ENCODE measurements at regions not wholly inside any gene's neighbourhood (a gene's known extent, or its start where the extent isn't known, plus 50 kb on each side); places are given as distances from the start of the nearest gene placed in this dataset.
"Not testable (repeated sequence)": the region's sequence is repeated elsewhere in the genome, so short reads cannot be mapped to it uniquely, and the experiment has no call there.

DNA sequence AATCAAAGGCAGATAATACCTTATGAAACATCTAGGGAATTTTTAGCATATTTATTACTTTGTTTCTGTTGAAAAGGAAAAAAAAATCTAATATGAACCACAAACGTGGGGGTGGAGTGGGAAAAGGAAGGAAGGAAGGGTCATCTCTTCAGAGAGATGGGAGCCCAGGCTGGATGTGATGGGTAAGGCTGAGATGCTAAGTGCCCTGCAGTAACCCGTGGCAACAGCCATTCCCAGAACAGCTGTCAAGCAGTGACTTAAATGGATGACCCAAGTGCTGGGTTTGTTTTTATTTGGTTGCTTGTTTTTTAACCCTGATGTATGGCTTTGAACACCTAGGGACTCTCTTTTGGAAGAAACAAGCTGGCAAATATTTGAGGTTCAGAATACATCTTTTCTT, 50.7 kb upstream of the KLF7 start:
- DNase-seq (ENCODE audit: low read depth in 2 of 2) = no peak

DNA sequence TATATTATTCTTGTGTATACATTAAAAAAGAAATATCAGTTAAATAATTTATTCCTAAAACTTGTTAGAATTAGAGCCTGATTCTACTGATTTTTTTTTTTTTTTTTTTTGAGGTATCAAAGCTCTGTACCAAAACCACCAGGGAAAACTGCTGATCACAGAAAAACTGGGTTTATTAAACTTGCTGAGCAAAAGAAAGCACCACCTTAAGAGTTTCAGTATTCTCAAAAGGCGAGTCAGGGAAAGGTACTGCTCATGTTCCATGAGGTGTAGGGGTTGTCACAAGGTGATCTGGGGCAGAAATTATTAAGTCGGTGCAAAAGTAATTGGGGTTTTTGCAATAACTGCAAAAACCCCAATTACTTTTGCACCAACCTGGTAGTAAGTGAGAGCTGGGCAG, 51.7 kb upstream of the KLF7 start:
- no peak for DNase-seq (ENCODE audit: low read depth in 2 of 2)

DNA sequence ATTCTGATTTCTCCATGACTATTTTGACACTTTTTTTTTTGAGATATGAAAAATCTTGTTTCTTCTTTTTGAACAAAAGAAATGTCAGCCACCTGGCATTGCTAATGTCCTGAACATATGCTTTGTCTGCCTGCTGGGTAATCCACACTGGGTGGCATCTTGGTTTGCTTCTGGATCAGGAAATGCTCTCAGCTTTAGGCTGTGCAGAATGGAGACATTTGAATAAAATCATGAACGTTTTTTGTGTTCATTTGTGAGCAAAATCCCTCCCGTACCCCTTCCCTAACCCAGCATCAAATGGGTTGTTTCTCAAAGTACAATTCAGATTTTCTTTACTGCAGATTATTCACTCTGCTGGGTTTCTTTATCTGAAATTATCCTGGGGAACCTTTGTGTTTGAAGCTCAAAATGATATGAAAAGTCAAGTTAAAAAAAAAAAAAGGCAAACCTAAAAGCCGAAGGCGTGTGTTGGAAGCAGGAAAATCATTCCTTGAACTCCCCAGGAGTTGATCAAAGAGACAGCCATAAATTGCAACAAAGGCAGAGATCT, 53.4 kb upstream of the KLF7 start:
- no peak for DNase-seq (ENCODE audit: low read depth in 2 of 2)

DNA sequence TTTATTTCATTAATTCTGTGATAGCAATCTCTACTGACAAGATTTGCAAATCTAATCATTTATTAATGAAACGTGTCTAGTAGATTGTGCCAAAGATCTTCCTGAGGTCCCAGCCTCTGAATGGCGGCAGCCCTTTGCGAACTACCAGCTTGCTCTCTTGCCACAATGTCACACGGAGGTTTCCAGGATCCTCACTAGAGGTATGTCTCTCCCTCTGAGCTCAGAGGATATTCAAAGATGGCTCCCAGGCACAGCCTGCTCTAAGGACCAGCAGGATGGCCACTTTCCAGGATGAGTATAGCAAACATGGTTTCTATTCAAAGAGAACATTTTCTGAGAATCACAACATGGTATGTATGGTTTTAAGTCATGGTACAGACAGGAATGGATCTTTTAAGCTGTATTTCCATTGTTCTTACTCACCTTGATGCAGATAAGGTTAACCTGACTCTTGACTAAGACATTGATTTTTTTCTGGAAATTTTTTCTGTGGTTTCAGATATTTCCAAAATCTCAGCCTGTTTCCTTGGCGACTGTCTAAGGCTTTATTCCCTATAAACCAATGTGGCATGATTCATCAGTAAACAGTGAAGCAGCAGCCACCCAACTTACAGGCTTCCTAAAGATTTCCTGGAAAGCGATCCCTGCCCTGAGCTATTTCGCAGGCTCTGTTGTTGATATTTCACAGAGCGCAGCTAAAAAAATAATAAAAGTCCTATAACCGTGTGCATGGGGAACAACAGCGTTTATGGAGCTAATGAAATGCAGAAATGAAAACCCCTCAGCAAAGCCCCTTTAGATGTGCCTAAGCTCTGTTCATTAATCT, 54.1 kb upstream of the KLF7 start:
- DNase-seq (ENCODE audit: low read depth in 2 of 2) = peak in 1 of 2 donors; percentile 69

DNA sequence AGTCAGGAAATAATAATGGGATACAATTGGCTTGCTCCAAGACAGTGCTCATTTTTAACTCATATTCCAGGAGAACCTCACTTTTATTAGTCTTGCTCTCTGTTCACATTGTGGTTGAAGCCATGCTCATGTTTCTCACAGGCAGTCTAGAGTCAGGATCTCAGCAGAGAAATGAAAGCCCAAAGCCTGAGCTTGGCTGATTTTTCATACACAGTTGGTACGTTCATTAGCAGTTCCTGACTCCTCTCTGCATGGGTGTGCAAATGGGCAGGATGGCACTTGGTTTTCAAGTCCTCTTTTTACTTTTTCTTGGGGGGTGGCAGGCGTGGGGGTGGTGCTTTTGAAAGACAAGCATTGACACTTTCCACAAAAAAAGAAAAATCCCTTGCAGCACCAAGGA, 56.0 kb upstream of the KLF7 start:
- no peak for DNase-seq (ENCODE audit: low read depth in 2 of 2)

DNA sequence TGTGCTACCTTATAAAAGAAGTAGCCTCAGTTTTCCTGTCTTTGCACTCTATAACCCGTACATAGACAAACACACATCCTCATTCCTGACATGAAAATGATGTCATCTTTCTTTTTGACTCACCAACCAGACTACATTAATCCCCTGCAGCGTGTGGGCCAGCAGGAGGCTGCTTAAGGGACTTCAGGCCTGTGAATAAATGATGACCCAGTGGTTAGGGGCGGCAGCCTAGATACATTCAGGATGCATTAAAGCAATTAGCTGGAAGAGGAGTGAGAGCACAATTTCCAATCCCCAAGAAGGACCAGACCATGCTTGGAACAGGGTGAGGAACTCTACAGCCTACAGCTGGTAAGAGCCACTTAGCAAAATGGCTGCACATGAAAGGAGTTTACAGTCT, 57.3 kb upstream of the KLF7 start:
- DNase-seq (ENCODE audit: low read depth in 2 of 2) = peak in 1 of 2 donors; percentile 45

DNA sequence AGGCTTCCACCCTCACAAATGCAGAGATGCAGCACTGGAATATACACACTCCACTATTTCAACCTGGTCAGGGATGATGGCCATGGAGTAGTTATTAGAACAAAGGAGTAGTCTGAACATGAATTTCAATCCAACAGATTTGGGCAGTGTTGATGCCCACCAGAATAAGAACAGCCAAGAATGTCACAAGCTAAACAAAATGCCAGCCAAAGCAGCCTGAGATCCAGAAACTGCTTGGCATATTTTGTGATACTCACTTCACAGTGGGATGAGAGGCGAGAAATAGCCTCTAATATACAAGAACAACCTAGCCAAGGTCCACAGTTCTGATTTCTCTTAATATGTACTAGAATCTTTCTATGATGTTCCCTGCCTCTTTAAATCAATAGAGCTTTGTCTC, 58.6 kb upstream of the KLF7 start:
- DNase-seq (ENCODE audit: low read depth in 2 of 2) = no peak

DNA sequence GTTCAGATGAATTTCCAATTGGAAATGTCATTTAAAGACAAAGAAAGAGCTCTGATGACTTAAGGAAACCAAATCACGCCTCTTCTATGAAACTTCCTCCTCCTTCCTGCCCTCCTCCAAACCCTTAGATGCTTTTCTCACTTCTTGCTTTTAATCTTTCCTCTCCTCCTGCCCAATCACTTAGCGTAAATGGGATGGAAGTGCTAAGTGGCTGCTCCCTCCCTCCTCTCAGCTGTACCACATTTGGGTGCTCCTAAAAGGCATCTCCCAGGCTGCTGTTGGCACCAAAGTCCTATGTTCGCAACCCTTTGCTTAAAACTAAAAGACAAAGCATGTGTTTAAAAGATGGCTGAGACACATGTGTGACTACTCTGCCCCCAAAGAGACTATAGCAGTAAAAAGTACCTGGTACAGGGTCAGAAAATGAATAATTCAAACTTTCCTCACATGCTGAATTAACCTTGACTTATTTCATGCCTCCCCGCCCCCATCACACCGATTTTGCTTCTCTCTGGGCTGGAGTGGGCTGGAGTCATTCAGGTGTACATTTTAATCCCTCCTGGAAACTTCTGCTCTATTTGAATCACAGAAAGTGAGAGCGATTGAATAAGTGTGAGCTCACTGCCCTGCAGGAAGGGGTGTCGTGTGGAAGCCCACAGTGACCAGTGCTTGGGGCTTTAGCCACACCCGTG, 59.2 kb upstream of the KLF7 start:
- no peak for DNase-seq (ENCODE audit: low read depth in 2 of 2)

DNA sequence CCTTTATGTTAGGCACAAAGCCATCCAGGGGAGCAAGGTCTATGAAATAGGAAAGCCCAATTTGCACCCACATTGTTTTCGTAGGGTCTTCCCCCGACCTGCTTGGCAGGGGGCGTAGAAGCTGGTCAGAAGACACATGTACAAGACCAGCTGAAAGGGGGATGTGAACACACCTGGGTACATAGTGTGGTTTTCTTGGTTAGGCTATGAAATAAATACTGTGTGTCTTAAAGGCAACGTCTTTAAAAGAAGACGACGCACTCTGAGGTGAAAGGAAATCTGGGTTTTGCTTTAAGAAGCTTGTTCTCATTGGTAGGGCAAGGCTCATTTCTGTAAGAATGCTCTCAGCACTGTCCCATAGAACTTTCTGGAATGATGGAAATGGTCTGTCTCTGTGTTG, 60.0 kb upstream of the KLF7 start:
- no peak for DNase-seq (ENCODE audit: low read depth in 2 of 2)

DNA sequence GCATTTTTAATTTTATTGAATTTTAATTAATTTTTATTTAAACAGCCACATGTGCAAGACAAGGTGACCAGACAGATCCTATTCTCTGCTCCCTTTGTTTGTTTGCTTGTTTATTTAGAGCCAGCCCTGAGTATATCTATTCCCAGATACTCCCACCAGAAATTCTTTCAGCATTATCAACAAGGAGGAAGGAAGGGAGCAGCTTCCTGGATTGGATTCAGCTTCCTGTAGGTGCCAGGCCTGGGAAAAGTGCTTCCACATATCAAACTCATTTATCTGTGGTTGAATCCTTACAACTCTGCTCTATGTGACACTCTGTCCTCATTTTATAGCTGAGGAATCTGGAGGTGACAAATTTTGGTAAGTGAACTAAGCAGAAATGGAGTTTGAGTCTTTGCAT, 60.5 kb upstream of the KLF7 start:
- peak; percentile 65 for DNase-seq (ENCODE audit: low read depth in 2 of 2)

DNA sequence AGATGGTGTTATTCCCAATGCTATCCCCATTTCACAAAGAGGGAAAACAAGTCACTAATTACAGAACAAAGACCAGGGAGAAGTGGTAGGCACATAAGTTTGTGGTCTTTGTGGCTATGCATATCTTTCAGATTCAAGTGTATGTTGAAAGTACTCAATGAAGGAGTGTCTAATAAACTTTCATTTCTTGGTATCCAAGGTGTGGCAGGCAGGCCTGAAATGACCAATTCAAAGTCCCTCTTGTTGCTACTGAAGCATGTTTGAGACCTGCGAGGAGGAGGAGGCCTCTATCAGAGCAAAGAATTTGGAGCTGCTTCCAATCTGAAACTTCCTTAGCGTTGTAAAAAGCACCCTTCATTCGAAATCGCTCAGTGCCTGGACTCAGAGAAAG, 60.9 kb upstream of the KLF7 start:
- no peak for DNase-seq (ENCODE audit: low read depth in 2 of 2)

DNA sequence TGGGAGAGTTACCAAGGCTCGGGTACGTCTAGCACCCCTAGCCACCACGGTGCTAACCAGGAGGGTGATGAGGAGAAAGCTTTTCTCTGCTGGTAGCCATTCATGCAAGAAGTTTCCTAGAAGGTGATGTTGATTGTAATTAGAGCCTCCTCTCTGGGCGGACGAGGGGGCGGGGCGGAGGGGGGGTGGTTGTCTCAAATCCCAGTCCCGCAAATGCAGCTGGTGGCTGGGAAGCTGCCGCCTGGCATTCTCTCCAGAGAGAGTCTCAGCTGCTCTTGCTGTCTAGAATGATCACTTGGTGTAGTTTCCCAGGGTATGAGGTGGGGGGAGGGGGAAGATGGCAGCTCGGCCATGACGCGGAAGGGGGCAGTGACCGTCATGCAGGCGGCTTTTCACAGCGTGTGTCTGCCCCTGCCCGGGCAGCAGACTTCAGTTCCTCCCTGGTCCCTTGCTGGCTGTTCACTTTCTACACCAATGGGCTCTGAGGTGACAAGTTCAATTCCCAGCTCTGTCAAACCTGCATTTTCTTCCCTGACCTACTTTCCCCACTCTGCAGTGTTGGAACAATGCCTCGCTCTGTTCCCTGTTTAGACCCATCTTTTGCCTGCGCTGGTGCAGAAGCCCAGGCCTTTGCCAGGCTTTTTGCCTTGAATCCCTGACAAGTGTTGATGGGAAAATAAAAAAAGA, 61.5 kb upstream of the KLF7 start:
- peak in 1 of 2 donors; percentile 11 for DNase-seq (ENCODE audit: low read depth in 2 of 2)

DNA sequence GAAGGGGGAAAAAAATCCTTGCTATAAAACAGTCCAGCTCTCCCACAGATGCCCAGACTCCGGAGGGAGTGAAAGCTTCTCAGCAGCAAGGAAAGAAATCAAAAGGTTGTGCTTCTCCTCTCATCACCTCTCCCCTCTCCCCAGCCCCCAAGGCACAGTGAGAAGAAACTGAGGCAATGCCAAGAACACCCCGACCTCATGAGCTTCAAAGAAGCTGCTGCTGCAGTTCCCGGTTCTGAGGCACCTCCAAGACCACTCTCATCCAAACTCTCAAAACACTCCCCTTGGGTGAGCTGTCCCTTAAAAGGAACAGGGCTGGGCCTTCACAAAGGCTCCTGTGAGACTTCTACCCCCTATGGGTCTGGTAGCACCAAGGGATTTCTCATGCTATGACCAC, 62.0 kb upstream of the KLF7 start:
- no peak for DNase-seq (ENCODE audit: low read depth in 2 of 2)

DNA sequence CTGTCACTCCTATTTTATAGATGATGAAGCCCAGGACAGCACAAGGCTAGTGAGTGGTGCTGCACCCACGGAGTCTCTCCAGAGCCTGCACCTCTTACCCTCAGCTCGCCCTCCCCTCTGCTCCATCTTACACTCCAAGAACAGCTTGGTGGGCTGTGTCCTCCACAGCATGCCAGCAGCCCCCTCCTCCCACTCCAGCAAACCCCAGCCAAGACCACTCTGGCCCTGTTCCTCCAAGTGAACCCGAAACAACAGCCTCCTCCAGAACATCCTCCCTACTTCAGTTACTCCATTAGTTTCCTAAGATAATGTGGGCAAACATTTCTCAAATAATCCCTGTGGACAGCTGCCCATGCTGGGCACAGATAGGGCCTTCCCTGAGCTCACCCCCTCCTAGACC, 62.7 kb upstream of the KLF7 start:
- no peak for DNase-seq (ENCODE audit: low read depth in 2 of 2)

DNA sequence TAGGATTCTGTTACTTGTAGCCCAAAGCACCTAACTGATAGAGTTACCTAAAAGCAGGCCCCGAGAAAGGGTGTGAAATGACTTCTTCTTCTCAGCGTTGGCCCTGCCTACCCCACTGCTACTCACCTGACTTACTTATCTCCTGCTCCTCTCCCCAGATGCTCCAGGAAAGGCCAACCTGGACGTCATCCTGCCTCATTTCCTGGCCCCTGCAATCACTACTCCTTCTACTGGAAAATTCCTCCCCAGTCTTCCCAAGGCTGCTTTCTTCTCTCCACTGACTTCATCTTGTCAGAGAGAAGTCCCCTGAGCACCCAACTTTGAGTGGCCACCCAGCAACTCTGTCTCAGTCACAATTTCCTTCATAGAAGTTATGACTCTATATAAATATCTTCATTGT, 63.4 kb upstream of the KLF7 start:
- peak in 1 of 2 donors; percentile 57 for DNase-seq (ENCODE audit: low read depth in 2 of 2)

DNA sequence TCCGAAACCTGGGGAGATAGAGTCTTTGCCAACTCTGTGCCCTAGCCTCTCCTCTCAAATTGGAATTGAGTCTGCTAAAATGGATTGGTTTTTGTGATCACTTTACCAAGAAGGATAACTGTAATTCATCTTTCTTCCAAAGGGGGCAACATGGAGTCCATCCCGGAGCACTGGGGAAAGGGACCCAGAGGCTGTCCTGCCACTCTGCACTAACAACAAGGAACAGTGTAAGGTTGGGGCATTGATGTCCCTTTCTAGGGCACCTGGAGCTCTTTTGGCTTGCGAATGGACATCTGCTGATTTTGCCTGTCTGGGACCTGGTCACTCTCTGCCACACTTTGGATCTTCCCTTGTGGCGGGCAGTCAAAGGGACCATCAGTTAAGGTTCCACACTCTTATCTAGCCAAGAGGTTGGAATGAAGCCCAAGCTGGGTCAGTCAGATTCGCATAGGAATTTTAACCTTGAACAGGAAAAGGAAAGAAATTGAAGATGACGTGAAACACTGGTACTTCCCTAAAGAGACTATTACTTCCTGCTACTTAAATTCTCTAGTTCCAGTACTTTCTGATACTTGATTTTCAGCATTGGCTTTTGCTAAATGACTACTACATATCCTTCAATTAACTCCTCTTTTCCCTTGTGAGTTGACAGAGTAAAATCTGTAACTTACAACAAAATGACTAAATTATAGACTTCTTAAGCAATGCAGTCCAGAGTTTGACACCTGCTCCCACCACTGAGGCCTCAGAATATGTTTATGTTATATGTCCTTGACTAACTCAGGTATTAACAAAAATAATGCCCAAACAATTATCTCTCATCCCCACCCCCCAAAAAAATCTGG, 64.7 kb upstream of the KLF7 start:
- DNase-seq (ENCODE audit: low read depth in 2 of 2) = peak in 1 of 2 donors; percentile 30

DNA sequence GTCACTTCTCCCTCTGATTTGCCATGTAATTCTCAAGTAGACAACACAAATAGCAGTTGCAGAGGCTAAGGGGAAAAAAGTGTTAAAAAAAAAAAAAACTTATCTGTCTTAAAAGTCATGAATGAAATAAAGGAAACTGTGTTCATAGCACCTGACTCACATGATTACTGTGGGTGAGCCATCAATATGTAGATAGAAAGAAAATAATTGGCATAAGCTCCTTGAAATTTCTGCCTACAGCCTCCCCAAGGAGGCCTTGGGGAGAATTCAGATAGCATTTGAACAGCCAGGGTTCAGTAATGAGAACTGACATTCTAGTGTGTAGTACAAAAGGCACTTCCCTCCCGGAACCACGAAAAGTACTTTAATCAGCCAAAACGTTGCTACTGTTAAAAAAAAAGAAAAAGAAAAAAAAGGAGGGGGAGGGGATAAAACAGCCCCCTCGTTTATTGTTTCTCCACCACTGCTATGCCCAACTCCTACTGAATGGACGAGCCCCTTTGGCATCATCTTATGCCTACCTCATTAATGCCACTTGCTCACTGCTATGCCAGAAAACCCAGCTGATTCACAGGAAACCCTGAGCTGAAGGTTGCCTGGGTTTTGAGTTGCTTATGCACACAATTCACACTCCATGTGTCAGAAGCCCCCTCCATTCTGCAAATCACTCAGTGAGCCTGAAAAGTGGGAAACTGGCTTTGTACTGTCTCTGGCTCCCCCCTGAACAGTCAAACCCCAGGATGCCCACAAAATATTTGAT, 65.5 kb upstream of the KLF7 start:
- DNase-seq (ENCODE audit: low read depth in 2 of 2) = peak in 1 of 2 donors; percentile 73

DNA sequence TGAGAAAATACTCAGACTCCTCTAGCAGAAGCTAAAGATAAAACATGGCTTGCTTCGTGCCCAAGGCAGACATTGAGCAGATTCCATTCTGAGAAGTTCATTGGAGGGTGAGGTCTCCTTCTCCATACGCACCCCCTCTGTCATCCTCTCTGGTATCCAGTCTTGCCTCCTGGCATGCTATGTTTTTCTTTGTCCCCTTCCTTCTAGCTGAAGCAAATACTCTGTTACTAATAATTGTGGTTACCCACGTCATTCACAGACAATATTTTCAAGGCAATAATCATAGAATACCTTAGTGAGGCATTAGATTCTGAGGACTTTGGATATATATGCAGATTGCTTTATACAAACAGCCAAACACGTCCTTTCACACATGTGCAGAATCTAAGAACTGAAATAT, 66.2 kb upstream of the KLF7 start:
- no peak for DNase-seq (ENCODE audit: low read depth in 2 of 2)

DNA sequence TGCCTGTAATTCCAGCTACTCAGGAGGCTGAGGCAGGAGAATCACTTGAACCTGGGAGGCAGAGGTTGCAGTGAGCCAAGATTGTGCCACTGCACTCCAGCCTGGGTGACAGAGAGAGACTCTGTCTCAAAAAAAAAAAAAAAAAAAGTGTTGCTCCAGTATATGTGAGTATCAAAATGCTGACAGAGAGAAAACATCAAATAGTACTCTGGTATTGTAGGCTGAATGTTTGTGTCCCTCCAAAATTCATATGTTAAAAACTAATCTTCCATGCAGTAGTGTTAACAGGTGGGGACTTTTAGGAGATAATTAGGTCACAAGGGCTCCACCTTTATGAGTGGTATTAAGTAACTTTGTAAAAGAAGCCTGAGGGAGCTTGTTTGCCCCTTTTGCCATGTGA, 67.4 kb upstream of the KLF7 start:
- DNase-seq (ENCODE audit: low read depth in 2 of 2) = not testable (repeated sequence)

DNA sequence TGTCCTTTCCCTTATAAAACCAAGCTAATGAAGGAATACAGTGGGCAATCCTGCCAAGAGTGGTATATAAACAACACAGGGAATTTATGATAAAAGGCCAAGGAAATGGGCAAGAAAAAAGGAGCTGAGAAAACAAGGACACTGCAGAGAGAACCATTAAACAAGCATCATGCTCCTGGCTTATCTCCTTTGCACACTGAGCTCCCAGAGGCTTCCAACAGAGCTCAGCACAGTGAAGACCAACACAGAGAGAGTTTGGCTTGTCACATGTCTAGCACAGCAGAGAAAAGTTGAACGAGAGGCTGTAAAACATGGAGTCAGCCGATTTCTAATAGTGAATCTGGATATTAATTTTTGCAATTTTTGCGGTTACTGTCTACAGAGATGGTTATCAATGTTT, 68.0 kb upstream of the KLF7 start:
- no peak for DNase-seq (ENCODE audit: low read depth in 2 of 2)

DNA sequence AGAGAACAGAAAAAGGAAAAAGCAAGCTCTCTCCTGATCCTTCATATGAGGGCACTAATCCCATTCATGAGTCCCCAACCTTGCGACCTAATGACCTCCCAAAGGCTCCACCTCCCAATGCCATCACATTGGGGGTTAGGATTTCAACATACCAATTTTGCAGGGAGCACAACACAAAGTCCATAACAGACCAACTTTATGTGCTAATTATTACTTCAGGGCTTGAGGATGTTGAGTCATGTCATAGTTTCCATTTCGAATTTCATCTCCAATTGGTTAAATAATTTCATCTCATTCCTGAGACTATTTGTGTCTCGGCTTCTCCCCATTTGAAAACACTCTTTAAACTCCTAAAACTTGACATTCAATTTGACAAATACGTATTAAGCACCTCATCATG, 69.9 kb upstream of the KLF7 start:
- peak in 1 of 2 donors; percentile 41 for DNase-seq (ENCODE audit: low read depth in 2 of 2)

All from dermis microvascular lymphatic vessel endothelial cell (primary cell).